Panc1 (cell line): ENCODE measurements at regions not wholly inside any gene's neighbourhood (a gene's known extent, or its start where the extent isn't known, plus 50 kb on each side); places are given as distances from the start of the nearest gene placed in this dataset.

ENCODE experiments used
- CTCF ChIP-seq: fragments of 450-650 bp; IDR thresholded peaks from 2 replicates; pipeline ENCODE4 v1.5.1; 2017; ENCODE audit warnings: mild to moderate bottlenecking
- TCF7L2 ChIP-seq: IDR thresholded peaks from 2 replicates; pipeline ENCODE4 v1.6.1; 2011; ENCODE audit warnings: mild to moderate bottlenecking, low read depth, low read length, inconsistent platforms

GRCh38 chr13:111007209-111007608, 92.3 kb upstream of the ANKRD10 start:
- TF ChIP-seq CTCF = no peak
- TF ChIP-seq TCF7L2 = no peak
